M059J (cell line): ENCODE measurements at regions not wholly inside any gene's neighbourhood (a gene's known extent, or its start where the extent isn't known, plus 50 kb on each side); places are given as distances from the start of the nearest gene placed in this dataset.

Source experiments
- DNase-seq: peaks from one replicate; pipeline ENCODE4 v3.0.0-alpha.2; 2012; ENCODE audit warnings: low read depth

DNA sequence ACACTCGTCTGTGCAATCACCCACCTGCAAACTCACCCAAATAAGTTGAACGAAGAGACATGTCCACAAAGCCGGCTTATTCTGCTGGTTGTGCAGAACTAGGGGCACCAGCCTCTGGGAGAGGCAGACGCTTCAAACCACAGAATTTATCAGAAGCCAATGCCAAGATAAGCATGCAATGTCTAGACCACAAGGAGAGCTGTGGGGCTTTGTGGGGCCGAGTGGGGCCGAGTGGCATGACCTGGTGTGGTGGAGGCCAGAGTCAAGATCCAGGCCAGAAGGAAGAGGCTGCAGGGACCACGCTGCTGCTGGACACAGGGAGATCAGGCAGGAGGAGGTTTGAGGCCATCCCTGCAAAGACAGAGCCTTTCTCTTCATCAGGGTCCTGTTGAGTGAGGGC lies 259.0 kb downstream of the IRX2 start:
- DNase-seq: no peak

- no peak for DNase-seq
Observed at GRCh38 chr5:2491846-2492245, 259.6 kb downstream of the IRX2 start.

- DNase-seq: no peak
Observed at GRCh38 chr5:2489306-2489705, 262.2 kb downstream of the IRX2 start.

GRCh38 chr5:2488593-2488992 lies 262.9 kb downstream of the IRX2 start:
- DNase-seq: no peak

GRCh38 chr5:2487152-2487763 lies 264.2 kb downstream of the IRX2 start:
- DNase-seq: no peak

DNA sequence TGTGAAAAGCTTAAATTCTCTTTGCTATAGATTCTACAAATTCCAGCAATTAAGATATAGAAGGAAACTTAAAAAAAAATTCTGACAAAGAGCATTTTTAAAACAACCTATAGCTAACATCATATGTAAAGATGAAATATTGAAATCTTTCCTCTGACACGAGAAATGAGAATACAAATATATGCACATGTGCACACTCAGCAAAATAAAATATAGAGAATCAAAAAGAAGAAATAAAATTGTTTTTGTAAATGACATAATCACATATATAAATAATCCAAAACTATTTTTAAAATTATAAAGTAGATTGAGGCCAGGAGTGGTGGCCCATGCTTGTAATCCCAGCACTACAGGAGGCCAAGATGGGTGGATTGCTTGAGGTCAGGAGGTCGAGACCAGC lies 265.1 kb downstream of the IRX2 start:
- no peak for DNase-seq

GRCh38 chr5:2482778-2483177 lies 268.7 kb downstream of the IRX2 start:
- no peak for DNase-seq

- DNase-seq: no peak
Observed at GRCh38 chr5:2480871-2481270, 270.6 kb downstream of the IRX2 start.

- no peak for DNase-seq
Observed at GRCh38 chr5:2475902-2476301, 275.6 kb downstream of the IRX2 start.

- DNase-seq: no peak
Observed at GRCh38 chr5:2472670-2473069, 278.8 kb downstream of the IRX2 start.

GRCh38 chr5:2471152-2471879 lies 280.2 kb downstream of the IRX2 start:
- DNase-seq: no peak

DNA sequence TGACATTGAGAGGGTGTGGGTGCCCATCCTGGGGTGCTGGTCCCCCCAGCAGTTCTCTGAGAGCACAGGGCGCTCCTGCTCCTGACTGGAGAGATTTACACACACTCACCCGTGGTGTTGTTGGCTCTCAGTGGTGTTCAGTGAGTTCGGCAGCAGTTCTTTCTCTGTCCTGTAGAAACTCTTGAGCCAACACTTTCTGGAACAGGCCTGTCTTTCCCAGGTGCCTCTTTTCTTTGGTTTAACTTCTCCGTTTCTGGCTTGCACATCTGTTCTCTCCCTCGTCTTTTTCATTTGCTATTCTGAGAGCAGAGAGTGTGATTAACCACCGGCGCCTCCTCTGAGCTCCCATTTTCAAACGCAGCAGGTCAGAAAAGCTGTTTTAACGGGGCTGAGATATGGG lies 284.5 kb downstream of the IRX2 start:
- DNase-seq: no peak

GRCh38 chr5:2465383-2465782 lies 286.1 kb downstream of the IRX2 start:
- no peak for DNase-seq

DNA sequence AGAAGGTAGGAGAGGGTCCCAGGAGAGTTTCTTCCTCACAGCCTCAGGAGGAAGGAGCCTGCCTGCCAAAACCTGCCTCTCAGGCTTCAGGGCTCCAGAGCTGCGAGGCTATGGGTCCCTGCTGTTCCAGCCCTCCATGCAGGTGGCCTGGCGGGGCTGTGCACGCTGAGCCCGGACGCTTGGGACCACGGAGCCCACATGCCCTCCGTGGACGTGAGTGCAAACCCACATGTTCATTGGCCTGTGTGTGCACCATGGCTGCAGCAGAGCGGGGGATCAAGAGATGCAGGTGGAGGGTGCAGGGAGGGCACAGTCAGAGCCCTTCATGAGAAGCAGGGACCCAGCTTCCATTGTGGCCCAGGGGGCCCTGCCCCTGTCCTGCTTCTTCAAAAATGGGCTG lies 287.3 kb downstream of the IRX2 start:
- no peak for DNase-seq

GRCh38 chr5:2461701-2462691 lies 289.5 kb downstream of the IRX2 start:
- no peak for DNase-seq

- DNase-seq: no peak
Observed at GRCh38 chr5:2460098-2460497, 291.4 kb downstream of the IRX2 start.

DNA sequence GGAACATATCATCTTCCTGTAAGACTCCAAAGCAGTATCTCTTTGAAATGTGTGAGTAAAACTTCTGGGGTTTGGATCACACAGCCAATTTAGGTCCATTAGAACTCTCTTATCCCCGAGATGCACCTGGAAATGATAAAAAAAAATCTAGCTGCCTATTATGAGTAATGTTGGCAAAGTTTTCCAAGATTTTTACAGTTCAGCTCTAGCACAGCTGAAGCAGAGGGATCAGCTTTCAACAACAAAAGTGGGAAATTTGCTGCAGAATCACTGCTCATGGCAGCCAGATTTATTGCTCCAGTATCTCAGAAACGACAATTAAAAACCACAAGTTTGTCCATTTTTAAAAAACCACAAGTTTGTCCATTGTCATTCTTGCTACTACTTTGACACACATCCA lies 292.2 kb downstream of the IRX2 start:
- no peak for DNase-seq

- no peak for DNase-seq
Observed at GRCh38 chr5:2455878-2456277, 295.6 kb downstream of the IRX2 start.

GRCh38 chr5:2454876-2455275 lies 296.6 kb downstream of the IRX2 start:
- no peak for DNase-seq

DNA sequence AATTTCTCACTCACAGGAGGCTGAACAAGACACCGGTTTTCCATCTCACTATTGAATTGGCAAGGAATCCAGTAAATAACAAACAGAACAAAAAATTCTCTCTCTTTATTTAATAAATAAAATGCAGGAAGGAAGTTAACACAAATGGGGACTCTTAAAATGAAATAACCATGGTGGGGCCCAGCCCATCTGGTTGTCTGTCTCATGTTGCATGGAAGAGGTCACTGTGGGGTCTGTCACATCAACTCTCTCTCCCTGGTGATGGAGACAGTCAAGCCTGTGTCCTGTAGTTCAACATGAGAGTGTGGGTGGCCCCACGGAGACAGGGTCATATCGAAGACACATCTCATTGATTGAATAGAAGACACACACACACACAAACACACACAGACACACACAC lies 297.7 kb downstream of the IRX2 start:
- DNase-seq: no peak

- no peak for DNase-seq
Observed at GRCh38 chr5:2451100-2451499, 300.4 kb downstream of the IRX2 start.

DNA sequence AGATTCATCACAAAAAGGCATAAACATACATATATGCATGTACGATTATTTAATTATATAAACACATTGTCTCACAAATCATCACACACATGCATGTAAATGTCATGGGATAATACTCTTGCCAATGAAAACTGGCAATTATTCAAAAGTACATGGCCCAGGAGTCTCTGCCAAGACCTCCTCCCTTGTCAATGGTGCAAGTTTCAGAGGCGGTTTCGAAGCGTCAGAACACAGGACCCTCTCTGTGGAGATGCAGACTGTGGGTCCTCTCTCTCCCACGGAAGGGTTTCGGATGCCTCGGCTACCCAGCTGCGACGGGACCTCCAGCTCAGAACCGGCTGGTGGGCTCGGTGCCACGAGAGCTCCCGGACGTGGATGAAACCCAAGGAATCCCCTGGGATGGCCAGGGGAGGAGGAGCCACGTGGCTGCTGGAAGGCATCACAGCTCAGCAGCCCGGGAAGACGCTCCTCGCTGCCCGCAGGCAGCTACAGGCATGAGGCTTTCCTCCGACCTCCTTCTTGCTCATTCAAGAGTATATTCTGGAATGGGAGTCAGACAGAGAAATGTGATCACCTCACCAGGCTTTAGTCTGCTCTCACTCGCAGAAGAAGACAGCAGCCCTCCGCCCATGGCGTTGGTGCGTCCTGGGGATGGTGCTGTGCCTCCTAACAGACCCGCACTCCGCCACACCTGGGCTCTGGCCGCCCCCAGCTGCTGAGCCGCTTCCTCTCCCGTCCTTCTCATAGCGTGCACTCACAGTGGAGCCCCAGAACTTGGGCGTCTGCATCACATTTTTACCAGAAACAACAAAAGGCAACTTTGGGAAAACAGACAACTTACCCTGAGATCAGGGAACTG lies 308.8 kb downstream of the IRX2 start:
- DNase-seq: no peak
